ENCODE measurements at regions not wholly inside any gene's neighbourhood (a gene's known extent, or its start where the extent isn't known, plus 50 kb on each side); places are given as distances from the start of the nearest gene placed in this dataset.

GRCh38 chr5:155839251-155840037, 487.5 kb upstream of the SGCD start:
- Histone ChIP-seq H3K9ac (ENCODE audit: low read length) (no peak overlapping the region), H3K27me3 (ENCODE audit: insufficient read depth, low read length) (no peaks in the 10 kb centered on the region), H3K79me2 (ENCODE audit: insufficient read depth, low read length) (no peaks in the 10 kb centered on the region), H3K9me2 (ENCODE audit: insufficient read depth) (no peaks in the 10 kb centered on the region), H3K27ac (ENCODE audit: low read depth, low read length) (no peak overlapping the region), H3K4me1 (ENCODE audit: control insufficient read depth in 1 of 2, insufficient read depth in 2 of 2, low read length in 2 of 2) (no peaks in the 10 kb centered on the region), H3K9me3 (ENCODE audit: control insufficient read depth in 1 of 2, insufficient read depth in 1 of 2, low read depth in 1 of 2, low read length in 2 of 2) (no peaks in the 10 kb centered on the region; a peak in 1 of 4 replicates), H3K36me3 (ENCODE audit: control insufficient read depth in 1 of 2, insufficient read depth in 2 of 2, low read length in 2 of 2) (no peaks in the 10 kb centered on the region), H2AFZ (ENCODE audit: low read depth, low read length, poor library complexity, severe bottlenecking) (no peak overlapping the region), H4K20me1 (ENCODE audit: insufficient read depth) (no peaks in the 10 kb centered on the region), H3K4me3 (replicated peaks in 1 of 2; ENCODE audit: low read depth in 1 of 2, low read length in 2 of 2) (no peak overlapping the region), H3K4me2 (ENCODE audit: low read length) (no peak overlapping the region)
- no peak for ATAC-seq
- BruUV-seq (replicated peaks) = no TSS peak
- RAD21 ChIA-PET (ENCODE audit: low non-redundant PET in 1 of 2, low total read pairs in 2 of 2, uncharacterized antibody in 2 of 2, unreplicated experiment in 2 of 2) = no interaction called here
- CTCF ChIA-PET = no interaction called here
- intact Hi-C loops (cut with micrococcal nuclease) = no loop called here
- DNase-seq (ENCODE audit: low read depth, low spot score) = no peak
- no peak for TF ChIP-seq FOSL1 (IDR thresholded peaks at IDR 0.05; ENCODE audit: low read depth)
- TF ChIP-seq JUND (IDR thresholded peaks at IDR 0.05) = no peak
- TF ChIP-seq EGR1 (IDR thresholded peaks at IDR 0.05; ENCODE audit: low read depth) = no peak
- TF ChIP-seq MAX (IDR thresholded peaks at IDR 0.05) = no peak
- no peak for TF ChIP-seq YY1 (IDR thresholded peaks at IDR 0.05; ENCODE audit: extremely low read depth, insufficient replicate concordance, low read depth, low read length)
- TF ChIP-seq EZH2 (IDR thresholded peaks at IDR 0.05) = no peak
- TF ChIP-seq SP1 (IDR thresholded peaks at IDR 0.05; ENCODE audit: low read depth) = no peak
- TF ChIP-seq POLR2A (IDR thresholded peaks at IDR 0.05; ENCODE audit: borderline replicate concordance, extremely low read depth, insufficient read depth, insufficient read length) = no peak
- TF ChIP-seq SRF (IDR thresholded peaks at IDR 0.05; ENCODE audit: low read depth) = no peak
- no peak for TF ChIP-seq SIN3A (IDR thresholded peaks at IDR 0.05; ENCODE audit: low read depth)
- TF ChIP-seq RAD21 (IDR thresholded peaks at IDR 0.05; ENCODE audit: low read depth) = no peak
- POLR2A ChIA-PET = no interaction called here

- no peak overlapping the region for H3K4me2 ChIP-seq (ENCODE audit: low read length)
- ATAC-seq (no peak), DNase-seq (ENCODE audit: low read depth, low spot score) (no peak)
- ChIA-PET CTCF (no interaction called here), RAD21 (ENCODE audit: low non-redundant PET in 1 of 2, low total read pairs in 2 of 2, uncharacterized antibody in 2 of 2, unreplicated experiment in 2 of 2) (no interaction called here), POLR2A (no interaction called here)
- no peak overlapping the region for H3K4me3 ChIP-seq (replicated peaks in 1 of 2; ENCODE audit: low read depth in 1 of 2, low read length in 2 of 2)
- H3K36me3 ChIP-seq (ENCODE audit: control insufficient read depth in 1 of 2, insufficient read depth in 2 of 2, low read length in 2 of 2) = no peaks in the 10 kb centered on the region
- no peak overlapping the region for H2AFZ ChIP-seq (ENCODE audit: low read depth, low read length, poor library complexity, severe bottlenecking)
- BruUV-seq (replicated peaks) = no TSS peak
- no peaks in the 10 kb centered on the region for H3K4me1 ChIP-seq (ENCODE audit: control insufficient read depth in 1 of 2, insufficient read depth in 2 of 2, low read length in 2 of 2)
- H3K9me3 ChIP-seq (ENCODE audit: control insufficient read depth in 1 of 2, insufficient read depth in 1 of 2, low read depth in 1 of 2, low read length in 2 of 2) = peaks cover 0 to 6% of the 10 kb centered on the region in 2 experiments; a peak in 2 of 4 replicates
- H3K79me2 ChIP-seq (ENCODE audit: insufficient read depth, low read length) = no peaks in the 10 kb centered on the region
- no peaks in the 10 kb centered on the region for H4K20me1 ChIP-seq (ENCODE audit: insufficient read depth)
- H3K9me2 ChIP-seq (ENCODE audit: insufficient read depth) = no peaks in the 10 kb centered on the region
- intact Hi-C loops (cut with micrococcal nuclease) = no loop called here
- H3K27ac ChIP-seq (ENCODE audit: low read depth, low read length) = no peak overlapping the region
- H3K27me3 ChIP-seq (ENCODE audit: insufficient read depth, low read length) = no peaks in the 10 kb centered on the region
- H3K9ac ChIP-seq (ENCODE audit: low read length) = no peak overlapping the region
- no peak for TF ChIP-seq FOSL1 (IDR thresholded peaks at IDR 0.05; ENCODE audit: low read depth)
- no peak for TF ChIP-seq ZFX (IDR thresholded peaks at IDR 0.05)
Observed at GRCh38 chr5:155844542-155844941, 482.4 kb upstream of the SGCD start.
